Tibial nerve (tissue), 4 donors: ENCODE measurements at regions not wholly inside any gene's neighbourhood (a gene's known extent, or its start where the extent isn't known, plus 50 kb on each side); places are given as distances from the start of the nearest gene placed in this dataset.

Experiments
- DNase-seq, 2 donors: peaks; one replicate each; pipeline ENCODE4 v3.0.0-alpha.2; 2019; ENCODE audit warnings: low spot score in 2 of 2
- H3K27ac ChIP-seq, 4 donors: fragments of 200-600 bp; sonication (generic) in 3 of 4; one replicate each; pipeline ENCODE4 v1.5.1; 2017 to 2019; ENCODE audit warnings: mild to moderate bottlenecking in 1 of 4
- H3K27me3 ChIP-seq, 2 donors: fragments of 200-600 bp; sonication (generic) in 1 of 2; one replicate each; pipeline versions ENCODE4 v1.5.1 to v1.6.0; 2017 to 2019
- H3K36me3 ChIP-seq, 3 donors: fragments of 200-600 bp; sonication (generic); one replicate each; pipeline ENCODE4 v1.5.1; 2018 to 2019
- H3K4me1 ChIP-seq, 4 donors: fragments of 200-600 bp; sonication (generic) in 3 of 4; one replicate each; pipeline ENCODE4 v1.5.1; 2017 to 2019
- H3K4me3 ChIP-seq, 4 donors: fragments of 200-600 bp; sonication (generic) in 3 of 4; one replicate each; pipeline ENCODE4 v1.5.1; 2017 to 2019; ENCODE audit warnings: mild to moderate bottlenecking in 1 of 4, moderate library complexity in 1 of 4
- H3K9me3 ChIP-seq, 4 donors: fragments of 200-600 bp; sonication (generic) in 3 of 4; one replicate each; pipeline ENCODE4 v1.5.1; 2017 to 2019
- EP300 ChIP-seq, 2 donors: sonication (generic); formaldehyde crosslinking; IDR thresholded peaks; one replicate each; pipeline ENCODE4 v1.6.1; 2017; ENCODE audit warnings: antibody characterized with exemption in 2 of 2, mild to moderate bottlenecking in 1 of 2
- POLR2A ChIP-seq, 2 donors: fragments of 450-650 bp; IDR thresholded peaks; one replicate each; pipeline ENCODE4 v1.6.1; 2017; ENCODE audit warnings: antibody characterized with exemption in 2 of 2, mild to moderate bottlenecking in 2 of 2, moderate library complexity in 2 of 2
- WGBS, 2 donors: methylation state at CpG; one replicate each; pipeline ENCODE4 v1.1.5; 2018; 5-methylcytosine and 5-hydroxymethylcytosine counted together
- TF ChIP-seq, protein P1 (sequence below), 5 experiments: fragments of 200-600 bp in 3 of 5; fragments of 450-650 bp in 2 of 5; sonication (generic) in 3 of 5; IDR thresholded peaks; one replicate each; pipeline ENCODE4 v1.5.1; 2016 to 2019; ENCODE audit warnings: antibody characterized with exemption in 5 of 5, mild to moderate bottlenecking in 3 of 5, moderate library complexity in 2 of 5

DNA sequence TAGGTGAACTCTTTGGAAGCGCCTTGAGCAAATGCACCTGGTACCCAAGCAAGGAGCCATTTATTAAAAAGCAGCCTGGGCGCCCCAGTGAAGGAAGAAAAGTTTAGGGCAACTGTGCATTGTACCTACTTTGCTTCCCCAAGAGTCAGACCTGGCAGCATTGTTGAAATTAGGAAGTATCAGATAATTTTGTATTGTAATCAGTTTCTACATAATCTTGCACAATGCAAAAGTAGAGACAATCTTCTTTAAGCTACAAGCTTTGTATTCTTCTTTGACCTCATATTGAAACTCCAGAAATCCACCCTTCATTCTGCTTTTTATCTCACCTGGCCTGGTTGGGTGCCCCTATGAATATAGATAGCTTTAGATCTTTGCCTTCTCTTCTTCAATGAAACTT lies 490.8 kb downstream of the RASEF start:
- Histone ChIP-seq H3K36me3 (no peaks in the 10 kb centered on the region), H3K4me3 (no peak overlapping the region), H3K27ac (no peak overlapping the region), H3K9me3 (peaks cover 0 to 24% (median 6%) of the 10 kb centered on the region in 4 donors), H3K27me3 (no peaks in the 10 kb centered on the region), H3K4me1 (no peaks in the 10 kb centered on the region)
- no peak for DNase-seq
- TF ChIP-seq POLR2A (IDR thresholded peaks at IDR 0.05) (no peak), EP300 (IDR thresholded peaks at IDR 0.05) (no peak)
- TF ChIP-seq, protein P1, sequence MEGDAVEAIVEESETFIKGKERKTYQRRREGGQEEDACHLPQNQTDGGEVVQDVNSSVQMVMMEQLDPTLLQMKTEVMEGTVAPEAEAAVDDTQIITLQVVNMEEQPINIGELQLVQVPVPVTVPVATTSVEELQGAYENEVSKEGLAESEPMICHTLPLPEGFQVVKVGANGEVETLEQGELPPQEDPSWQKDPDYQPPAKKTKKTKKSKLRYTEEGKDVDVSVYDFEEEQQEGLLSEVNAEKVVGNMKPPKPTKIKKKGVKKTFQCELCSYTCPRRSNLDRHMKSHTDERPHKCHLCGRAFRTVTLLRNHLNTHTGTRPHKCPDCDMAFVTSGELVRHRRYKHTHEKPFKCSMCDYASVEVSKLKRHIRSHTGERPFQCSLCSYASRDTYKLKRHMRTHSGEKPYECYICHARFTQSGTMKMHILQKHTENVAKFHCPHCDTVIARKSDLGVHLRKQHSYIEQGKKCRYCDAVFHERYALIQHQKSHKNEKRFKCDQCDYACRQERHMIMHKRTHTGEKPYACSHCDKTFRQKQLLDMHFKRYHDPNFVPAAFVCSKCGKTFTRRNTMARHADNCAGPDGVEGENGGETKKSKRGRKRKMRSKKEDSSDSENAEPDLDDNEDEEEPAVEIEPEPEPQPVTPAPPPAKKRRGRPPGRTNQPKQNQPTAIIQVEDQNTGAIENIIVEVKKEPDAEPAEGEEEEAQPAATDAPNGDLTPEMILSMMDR (IDR thresholded peaks at IDR 0.05): no peak
- 89 to 90% methylated on average over 2 of the region's 2 CpGs for WGBS, 2 donors

DNA sequence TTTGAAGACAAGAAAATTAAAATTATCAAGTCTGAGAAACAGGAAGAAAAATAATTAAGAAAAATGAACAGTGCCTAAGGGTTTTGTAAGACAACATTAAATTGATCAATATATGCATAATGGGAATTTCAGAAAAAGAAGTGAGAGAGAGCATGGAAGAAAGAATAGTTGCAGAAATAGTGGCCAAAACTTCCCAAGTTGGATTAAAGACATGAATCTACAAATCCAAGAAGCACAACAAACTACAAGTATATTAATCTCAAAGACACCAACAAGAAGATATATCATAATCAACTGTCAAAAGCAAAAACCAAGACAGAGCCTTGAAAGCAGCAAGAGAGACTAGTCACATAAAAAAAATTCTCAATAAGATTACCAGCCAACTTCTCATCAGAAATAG lies 488.0 kb downstream of the RASEF start:
- TF ChIP-seq EP300 (IDR thresholded peaks at IDR 0.05) (no peak), POLR2A (IDR thresholded peaks at IDR 0.05) (no peak)
- TF ChIP-seq, protein P1 (IDR thresholded peaks at IDR 0.05): no peak
- no peak overlapping the region for H3K27ac ChIP-seq
- H3K4me1 ChIP-seq: no peaks in the 10 kb centered on the region
- peaks cover 0 to 40% (median 6%) of the 10 kb centered on the region in 4 donors for H3K9me3 ChIP-seq
- H3K4me3 ChIP-seq: no peak overlapping the region
- H3K36me3 ChIP-seq: no peaks in the 10 kb centered on the region
- no peaks in the 10 kb centered on the region for H3K27me3 ChIP-seq
- no peak for DNase-seq

DNA sequence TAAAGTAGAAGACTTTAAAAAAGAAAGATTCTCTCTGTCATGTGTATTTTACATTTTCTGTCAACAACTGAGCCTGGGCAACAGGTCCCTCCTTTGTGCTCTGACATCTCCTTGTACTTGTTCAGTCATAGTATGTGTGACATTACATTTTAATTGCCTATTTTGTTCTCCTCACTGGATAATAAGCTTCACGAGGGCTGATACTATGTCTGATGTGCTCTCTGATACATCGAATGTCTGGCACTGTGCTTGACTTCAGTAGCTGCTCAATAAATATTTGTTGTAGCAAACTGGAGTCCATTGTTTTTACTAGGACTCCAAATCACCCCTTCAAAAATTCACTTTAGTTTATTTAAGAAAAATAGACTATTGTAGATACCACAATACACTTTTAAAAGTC lies 482.0 kb downstream of the RASEF start:
- TF ChIP-seq EP300 (IDR thresholded peaks at IDR 0.05) (no peak), POLR2A (IDR thresholded peaks at IDR 0.05) (no peak)
- TF ChIP-seq, protein P1 (IDR thresholded peaks at IDR 0.05): no peak
- no peaks in the 10 kb centered on the region for H3K36me3 ChIP-seq
- 60 to 78% methylated on average over 2 of the region's 2 CpGs for WGBS, 2 donors

DNA sequence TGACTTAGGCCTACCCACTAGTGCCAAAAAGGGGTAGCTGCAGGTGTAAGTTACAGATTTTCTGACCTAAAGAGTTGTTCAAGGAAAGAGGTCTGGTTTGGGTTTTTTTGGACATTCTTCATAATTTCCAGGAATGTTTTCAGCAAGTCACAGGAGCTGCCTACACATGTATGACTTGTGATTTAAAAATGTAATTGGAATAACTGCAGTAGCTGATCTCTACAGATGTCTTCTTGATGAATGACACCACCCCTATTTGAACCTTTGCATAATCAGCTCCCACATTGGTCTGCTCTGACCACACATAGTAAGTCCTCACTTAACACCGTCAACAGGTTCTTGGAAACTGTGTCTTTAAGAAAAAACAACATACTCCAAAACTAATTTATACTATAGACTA lies 481.4 kb downstream of the RASEF start:
- 86% methylated on average over 1 of the region's 1 CpG for WGBS, 2 donors
- H3K27ac ChIP-seq: no peak overlapping the region
- no peaks in the 10 kb centered on the region for H3K36me3 ChIP-seq
- DNase-seq: no peak
- TF ChIP-seq EP300 (IDR thresholded peaks at IDR 0.05) (no peak), POLR2A (IDR thresholded peaks at IDR 0.05) (no peak)
- TF ChIP-seq, protein P1 (IDR thresholded peaks at IDR 0.05): no peak
- H3K27me3 ChIP-seq: no peaks in the 10 kb centered on the region
- no peaks in the 10 kb centered on the region for H3K4me1 ChIP-seq
- H3K9me3 ChIP-seq: peaks cover 0 to 16% (median 0%) of the 10 kb centered on the region in 4 donors
- no peak overlapping the region for H3K4me3 ChIP-seq

More for the DNA sequence above, 482.0 kb downstream of the RASEF start:
- no peak for DNase-seq
- Histone ChIP-seq H3K4me3 (no peak overlapping the region), H3K27me3 (no peaks in the 10 kb centered on the region), H3K4me1 (no peaks in the 10 kb centered on the region), H3K27ac (no peak overlapping the region), H3K9me3 (peaks cover 0 to 17% (median under 1%) of the 10 kb centered on the region in 4 donors)

DNA sequence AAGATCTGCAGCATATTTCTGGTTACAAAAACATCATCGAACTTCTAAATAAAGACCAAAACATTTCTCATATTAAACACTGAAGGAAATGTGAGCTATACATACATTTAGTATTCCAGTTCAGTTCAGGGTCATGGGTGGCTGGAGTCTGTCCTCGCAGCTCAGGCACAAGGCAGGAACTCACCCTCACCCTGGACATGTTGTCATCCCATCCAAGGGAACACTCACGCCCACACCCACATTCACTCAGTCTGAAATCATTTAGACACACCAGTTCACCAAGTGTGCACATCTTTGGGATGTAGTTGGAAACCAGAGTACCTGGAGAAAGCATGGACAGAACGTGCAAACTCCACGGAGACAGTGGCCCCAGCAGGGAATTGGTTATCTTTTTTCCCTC lies 481.0 kb downstream of the RASEF start:
- no peaks in the 10 kb centered on the region for H3K4me1 ChIP-seq
- no peak for DNase-seq
- H3K36me3 ChIP-seq: no peaks in the 10 kb centered on the region
- no peak overlapping the region for H3K27ac ChIP-seq
- no peaks in the 10 kb centered on the region for H3K27me3 ChIP-seq
- H3K9me3 ChIP-seq: peaks cover 0 to 16% (median 0%) of the 10 kb centered on the region in 4 donors
- TF ChIP-seq, protein P1 (IDR thresholded peaks at IDR 0.05): no peak
- no peak for TF ChIP-seq EP300 (IDR thresholded peaks at IDR 0.05)
- no peak for TF ChIP-seq POLR2A (IDR thresholded peaks at IDR 0.05)
- WGBS, 2 donors: 79 to 83% methylated on average over 5 of the region's 5 CpGs
- no peak overlapping the region for H3K4me3 ChIP-seq
